GM12892 (cell line): ENCODE measurements at regions not wholly inside any gene's neighbourhood (a gene's known extent, or its start where the extent isn't known, plus 50 kb on each side); places are given as distances from the start of the nearest gene placed in this dataset.

Experiments used
- POLR2A ChIP-seq: IDR thresholded peaks from 2 replicates; pipeline ENCODE4 v1.6.1; 2011; ENCODE audit warnings: low read depth, low read length, control low read depth
- POLR2AphosphoS5 ChIP-seq: IDR thresholded peaks from 2 replicates; pipeline ENCODE4 v1.6.1; 2011; ENCODE audit warnings: low read depth, low read length, control low read depth
- TAF1 ChIP-seq: IDR thresholded peaks from 2 replicates; pipeline ENCODE4 v1.6.1; 2011; ENCODE audit warnings: low read depth, mild to moderate bottlenecking, control low read depth, low read length, borderline replicate concordance

DNA sequence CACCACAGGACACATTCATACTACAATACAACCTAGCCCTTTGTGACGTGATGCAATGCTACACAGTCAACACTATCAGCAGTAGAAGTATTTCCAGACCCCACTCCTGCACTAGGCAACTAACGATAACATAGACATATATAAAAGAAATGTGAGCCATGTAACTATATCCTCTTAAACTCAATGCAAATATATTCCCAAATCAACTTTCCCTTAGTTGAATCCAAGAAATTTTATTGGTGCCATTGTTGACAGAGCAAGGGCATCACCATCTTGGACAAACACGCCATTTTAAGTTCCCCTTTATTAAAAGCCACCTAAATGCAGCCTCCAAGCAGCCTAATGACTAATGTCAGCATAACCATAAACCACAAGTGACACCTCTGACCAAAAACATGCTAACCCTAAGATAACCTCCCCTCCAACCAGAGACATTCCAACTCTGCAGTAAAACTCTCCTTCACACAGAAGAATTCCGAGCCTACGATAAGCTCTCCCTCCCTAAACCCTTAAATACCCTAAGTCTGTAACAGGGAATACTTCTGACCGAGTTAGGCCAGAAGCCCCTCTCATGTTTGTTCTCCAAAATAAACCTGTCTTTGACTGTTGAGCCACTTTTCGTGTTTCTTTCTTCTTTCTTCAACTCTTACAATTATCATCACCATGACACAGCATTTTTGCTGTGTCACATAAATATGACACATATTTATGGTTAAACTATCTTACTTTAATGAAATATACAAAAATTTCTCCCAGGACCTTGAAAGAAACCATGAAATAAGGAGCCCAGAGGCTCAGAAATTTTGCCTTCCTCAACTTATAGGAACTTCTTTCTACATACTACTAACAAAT is 1497.8 kb downstream of the EFNA5 start:
- TF ChIP-seq POLR2AphosphoS5 (no peak), POLR2A (no peak), TAF1 (no peak)
